Fibroblast of skin of left quadriceps (primary cell): ENCODE measurements at regions not wholly inside any gene's neighbourhood (a gene's known extent, or its start where the extent isn't known, plus 50 kb on each side); places are given as distances from the start of the nearest gene placed in this dataset.
"Not testable (repeated sequence)": the region's sequence is repeated elsewhere in the genome, so short reads cannot be mapped to it uniquely, and the experiment has no call there.

Experiments used
- DNase-seq, 2 experiments: peaks; one replicate each; pipeline ENCODE4 v3.0.0-alpha.2; 2013; ENCODE audit warnings: low read depth in 2 of 2

GRCh38 chr2:180829836-180830235, 150.6 kb upstream of the UBE2E3 start:
- no peak for DNase-seq

- DNase-seq: no peak
These were observed 151.1 kb upstream of the UBE2E3 start for GRCh38 chr2:180829261-180829660.

GRCh38 chr2:180828756-180829155, 151.6 kb upstream of the UBE2E3 start:
- no peak for DNase-seq

GRCh38 chr2:180823546-180824141, 156.8 kb upstream of the UBE2E3 start:
- DNase-seq: peak; percentile 65 to 67

GRCh38 chr2:180819106-180819505, 161.3 kb upstream of the UBE2E3 start:
- DNase-seq: no peak

- not testable (repeated sequence) for DNase-seq
These were observed 161.7 kb upstream of the UBE2E3 start for GRCh38 chr2:180818700-180819099.

- no peak for DNase-seq
These were observed 181.3 kb upstream of the UBE2E3 start for GRCh38 chr2:180799141-180799540.

GRCh38 chr2:180790891-180791290, 189.5 kb upstream of the UBE2E3 start:
- peak; percentile 29 to 41 for DNase-seq

- DNase-seq: peak; percentile 31 to 32
These were observed 193.1 kb upstream of the UBE2E3 start for GRCh38 chr2:180787330-180787729.

- no peak for DNase-seq
These were observed 199.1 kb upstream of the UBE2E3 start for GRCh38 chr2:180781276-180781675.

- no peak for DNase-seq
These were observed 202.1 kb upstream of the UBE2E3 start for GRCh38 chr2:180778291-180778690.

GRCh38 chr2:180776921-180777320, 203.5 kb upstream of the UBE2E3 start:
- DNase-seq: peak; percentile 80 to 81

- no peak for DNase-seq
These were observed 204.7 kb upstream of the UBE2E3 start for GRCh38 chr2:180775711-180776110.

GRCh38 chr2:180765316-180765715, 215.1 kb upstream of the UBE2E3 start:
- not testable (repeated sequence) for DNase-seq

GRCh38 chr2:180763263-180763989, 217.0 kb upstream of the UBE2E3 start:
- no peak for DNase-seq

- DNase-seq: peak; percentile 37 to 38
These were observed 219.2 kb upstream of the UBE2E3 start for GRCh38 chr2:180761224-180761623.

- DNase-seq: no peak
These were observed 220.8 kb upstream of the UBE2E3 start for GRCh38 chr2:180759631-180760030.

GRCh38 chr2:180753809-180754761, 226.3 kb upstream of the UBE2E3 start:
- no peak for DNase-seq

- no peak for DNase-seq
These were observed 229.0 kb upstream of the UBE2E3 start for GRCh38 chr2:180751306-180751920.

- DNase-seq: no peak
These were observed 232.7 kb upstream of the UBE2E3 start for GRCh38 chr2:180747728-180748127.

GRCh38 chr2:180743401-180743800, 237.0 kb upstream of the UBE2E3 start:
- no peak for DNase-seq

- no peak for DNase-seq
These were observed 237.6 kb upstream of the UBE2E3 start for GRCh38 chr2:180742801-180743200.
